BLaER1 (cell line): ENCODE measurements at regions not wholly inside any gene's neighbourhood (a gene's known extent, or its start where the extent isn't known, plus 50 kb on each side); places are given as distances from the start of the nearest gene placed in this dataset.
A peak's percentile ranks its signal among the peaks of the same experiment; 100 is the strongest.
"Not testable (repeated sequence)": the region's sequence is repeated elsewhere in the genome, so short reads cannot be mapped to it uniquely, and the experiment has no call there.

ENCODE experiments used
- H3K27ac ChIP-seq: shearing (Covaris generic); formaldehyde crosslinking; 2 replicates; pipeline ENCODE4 v1.8.1; 2022
- H3K27me3 ChIP-seq: shearing (Covaris generic); formaldehyde crosslinking; 2 replicates; pipeline ENCODE4 v1.8.1; 2022
- H3K36me3 ChIP-seq: shearing (Covaris generic); formaldehyde crosslinking; 2 replicates; pipeline ENCODE4 v1.8.1; 2022
- H3K4me1 ChIP-seq: shearing (Covaris generic); formaldehyde crosslinking; 2 replicates; pipeline ENCODE4 v1.8.1; 2022
- H3K4me2 ChIP-seq: shearing (Covaris generic); formaldehyde crosslinking; 2 replicates; pipeline ENCODE4 v1.8.1; 2022
- H3K4me3 ChIP-seq: shearing (Covaris generic); formaldehyde crosslinking; 2 replicates; pipeline ENCODE4 v1.8.1; 2022
- H3K9ac ChIP-seq: shearing (Covaris generic); formaldehyde crosslinking; 2 replicates; pipeline ENCODE4 v1.8.1; 2022
- H3K9me3 ChIP-seq: shearing (Covaris generic); formaldehyde crosslinking; 2 replicates; pipeline ENCODE4 v1.8.1; 2022
- H4K20me1 ChIP-seq: shearing (Covaris generic); formaldehyde crosslinking; 2 replicates; pipeline ENCODE4 v1.8.1; 2022
- Cebpa-rat ChIP-seq: shearing (Covaris generic); IDR thresholded peaks from 2 replicates; pipeline ENCODE4 v1.8.1; 2022

DNA sequence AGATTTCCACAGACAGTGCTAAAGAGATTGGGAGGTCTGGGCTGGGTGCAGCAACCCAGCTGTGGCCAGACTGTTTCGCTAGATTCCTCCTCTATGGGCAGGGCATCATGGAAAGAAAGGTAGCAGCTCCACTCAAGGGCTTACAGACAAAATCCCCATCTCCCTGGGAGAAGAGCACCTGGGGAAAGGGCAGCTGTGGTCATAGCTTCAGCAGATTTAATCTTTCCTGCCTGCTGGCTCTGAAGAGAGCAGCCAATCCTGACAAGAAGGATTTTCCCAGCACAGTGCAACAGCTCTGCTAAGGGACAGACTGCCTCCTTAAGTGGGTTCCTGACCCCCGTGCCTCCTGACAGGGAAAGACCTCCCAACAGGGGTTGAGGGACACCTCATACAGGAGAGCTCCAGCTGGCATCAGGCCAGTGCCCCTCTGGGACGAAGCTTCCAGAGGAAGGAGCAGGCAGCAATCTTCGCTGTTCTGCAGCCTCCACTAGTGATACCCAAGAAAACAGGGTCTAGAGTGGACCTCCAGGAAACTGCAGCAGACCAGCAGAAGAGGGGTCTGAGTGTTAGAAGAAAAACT, 1379.3 kb upstream of the ACO1 start:
- TF ChIP-seq Cebpa-rat, result no peak
- H3K27me3 ChIP-seq, result no peaks in the 10 kb centered on the region
- no peak overlapping the region for H3K4me3 ChIP-seq
- no peak overlapping the region for H3K9ac ChIP-seq
- H3K36me3 ChIP-seq, result no peaks in the 10 kb centered on the region
- H3K4me2 ChIP-seq, result no peak overlapping the region
- H4K20me1 ChIP-seq, result no peaks in the 10 kb centered on the region
- no peak overlapping the region for H3K27ac ChIP-seq
- no peaks in the 10 kb centered on the region for H3K9me3 ChIP-seq
- no peaks in the 10 kb centered on the region for H3K4me1 ChIP-seq

DNA sequence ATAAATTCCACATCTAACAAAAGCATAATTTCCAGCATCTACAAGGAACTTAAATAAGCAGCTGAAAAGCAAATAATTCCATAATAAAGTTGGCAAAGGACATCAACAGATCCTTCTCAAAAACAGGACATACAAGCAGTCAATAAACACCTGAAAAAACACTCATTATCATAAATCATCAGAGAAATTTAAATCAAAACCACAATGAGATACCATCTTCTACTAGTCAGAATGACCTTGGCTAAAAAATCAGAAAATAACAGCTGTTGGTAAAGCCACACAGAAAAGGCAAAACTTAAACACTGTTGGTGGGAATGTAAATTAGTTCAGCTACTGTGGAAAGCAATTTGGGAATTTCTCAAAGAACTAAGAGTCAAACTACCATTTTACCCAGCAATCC, 1371.1 kb upstream of the ACO1 start:
- Histone ChIP-seq H3K27ac (no peak overlapping the region), H3K9me3 (no peaks in the 10 kb centered on the region), H3K4me3 (no peak overlapping the region), H3K27me3 (no peaks in the 10 kb centered on the region), H3K9ac (no peak overlapping the region), H3K4me2 (no peak overlapping the region), H3K4me1 (no peaks in the 10 kb centered on the region), H4K20me1 (no peaks in the 10 kb centered on the region), H3K36me3 (no peaks in the 10 kb centered on the region)
- TF ChIP-seq Cebpa-rat, result no peak

DNA sequence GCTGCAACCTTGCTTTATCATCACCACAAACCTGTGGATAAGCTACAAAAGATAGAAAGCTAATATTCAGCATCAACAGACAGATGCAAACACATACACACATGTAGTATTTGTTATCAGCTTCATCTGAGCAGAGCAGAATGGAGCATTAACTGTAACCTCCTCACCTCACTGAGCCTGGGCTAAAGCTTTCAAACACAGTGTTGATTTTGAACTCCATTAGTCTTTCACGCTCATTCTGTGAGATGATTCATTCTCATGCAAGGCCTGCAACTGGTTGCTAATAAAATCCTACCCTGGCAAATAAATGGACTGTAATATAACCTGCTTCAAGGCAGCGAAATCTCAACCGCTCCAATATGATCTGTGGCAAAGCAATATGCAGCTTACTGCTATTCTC, 1360.6 kb upstream of the ACO1 start:
- no peak for TF ChIP-seq Cebpa-rat
- no peaks in the 10 kb centered on the region for H3K27me3 ChIP-seq
- H3K4me3 ChIP-seq, result no peak overlapping the region
- H3K4me2 ChIP-seq, result no peak overlapping the region
- no peaks in the 10 kb centered on the region for H4K20me1 ChIP-seq
- H3K36me3 ChIP-seq, result no peaks in the 10 kb centered on the region
- H3K9me3 ChIP-seq, result no peaks in the 10 kb centered on the region
- no peak overlapping the region for H3K9ac ChIP-seq
- no peaks in the 10 kb centered on the region for H3K4me1 ChIP-seq
- H3K27ac ChIP-seq, result no peak overlapping the region

- H3K27ac ChIP-seq, result no peak overlapping the region
- no peaks in the 10 kb centered on the region for H3K27me3 ChIP-seq
- H3K4me2 ChIP-seq, result no peak overlapping the region
- no peak for TF ChIP-seq Cebpa-rat
- no peaks in the 10 kb centered on the region for H3K4me1 ChIP-seq
- H3K4me3 ChIP-seq, result no peak overlapping the region
- no peak overlapping the region for H3K9ac ChIP-seq
- H3K9me3 ChIP-seq, result no peaks in the 10 kb centered on the region
- no peaks in the 10 kb centered on the region for H3K36me3 ChIP-seq
- H4K20me1 ChIP-seq, result no peaks in the 10 kb centered on the region
Measured at GRCh38 chr9:31027678-31028077, 1356.8 kb upstream of the ACO1 start.

DNA sequence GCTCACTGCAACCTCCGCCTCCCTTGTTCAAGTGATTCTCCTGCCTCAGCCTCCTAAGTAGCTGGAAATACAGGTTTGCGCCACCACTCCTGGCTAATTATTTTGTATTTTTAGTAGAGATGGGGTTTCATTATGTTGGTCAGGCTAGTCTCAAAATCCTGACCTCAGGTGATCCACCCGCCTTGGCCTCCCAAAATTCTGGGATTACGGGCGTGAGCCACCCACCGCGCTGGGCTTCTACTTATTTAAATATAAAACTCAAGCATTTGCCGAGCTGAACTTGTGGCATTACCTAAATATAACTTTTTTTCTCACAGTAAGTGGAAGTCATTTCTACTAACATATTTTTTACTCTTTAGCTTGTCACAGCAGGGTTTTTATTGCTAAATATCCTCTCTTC, 1356.3 kb upstream of the ACO1 start:
- Histone ChIP-seq H3K4me2 (no peak overlapping the region), H3K9ac (no peak overlapping the region), H3K36me3 (no peaks in the 10 kb centered on the region), H3K4me1 (no peaks in the 10 kb centered on the region), H3K27ac (no peak overlapping the region), H3K27me3 (no peaks in the 10 kb centered on the region), H3K4me3 (no peak overlapping the region), H3K9me3 (no peaks in the 10 kb centered on the region), H4K20me1 (no peaks in the 10 kb centered on the region)
- TF ChIP-seq Cebpa-rat, result no peak

- Histone ChIP-seq H3K4me3 (no peak overlapping the region), H3K4me2 (no peak overlapping the region), H3K4me1 (no peaks in the 10 kb centered on the region), H3K36me3 (no peaks in the 10 kb centered on the region), H3K9ac (no peak overlapping the region), H3K27me3 (no peaks in the 10 kb centered on the region), H3K27ac (no peak overlapping the region), H4K20me1 (no peaks in the 10 kb centered on the region), H3K9me3 (no peaks in the 10 kb centered on the region)
- no peak for TF ChIP-seq Cebpa-rat
Measured at GRCh38 chr9:31030741-31031202, 1353.7 kb upstream of the ACO1 start.

DNA sequence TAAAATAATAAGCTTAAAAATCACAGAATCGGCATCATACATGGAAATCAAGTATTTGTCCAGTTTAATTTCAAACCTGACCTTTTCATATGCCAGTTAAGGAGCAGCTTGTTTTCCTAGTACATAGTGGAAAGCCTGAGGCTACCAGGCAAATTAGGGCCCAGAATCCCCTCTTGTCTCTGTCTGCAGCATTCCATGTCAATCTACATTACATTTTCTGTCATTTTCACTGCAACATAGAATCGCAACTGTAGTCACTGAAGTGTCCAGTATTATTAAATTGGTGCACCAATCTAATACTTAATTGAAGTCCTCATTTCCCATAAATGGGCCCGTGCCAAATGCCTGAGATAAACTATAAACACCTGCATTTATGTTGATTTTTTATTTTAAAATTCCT, 1352.2 kb upstream of the ACO1 start:
- TF ChIP-seq Cebpa-rat, result no peak
- H3K9ac ChIP-seq, result no peak overlapping the region
- no peaks in the 10 kb centered on the region for H3K27me3 ChIP-seq
- no peaks in the 10 kb centered on the region for H3K9me3 ChIP-seq
- H3K4me3 ChIP-seq, result no peak overlapping the region
- H3K27ac ChIP-seq, result no peak overlapping the region
- no peaks in the 10 kb centered on the region for H3K4me1 ChIP-seq
- H3K36me3 ChIP-seq, result no peaks in the 10 kb centered on the region
- no peaks in the 10 kb centered on the region for H4K20me1 ChIP-seq
- no peak overlapping the region for H3K4me2 ChIP-seq

- no peak overlapping the region for H3K9ac ChIP-seq
- H4K20me1 ChIP-seq, result no peaks in the 10 kb centered on the region
- no peak overlapping the region for H3K27ac ChIP-seq
- H3K36me3 ChIP-seq, result no peaks in the 10 kb centered on the region
- H3K9me3 ChIP-seq, result no peaks in the 10 kb centered on the region
- TF ChIP-seq Cebpa-rat, result no peak
- no peak overlapping the region for H3K4me3 ChIP-seq
- H3K4me1 ChIP-seq, result no peaks in the 10 kb centered on the region
- H3K4me2 ChIP-seq, result no peak overlapping the region
- H3K27me3 ChIP-seq, result no peaks in the 10 kb centered on the region
Measured at GRCh38 chr9:31034311-31034710, 1350.1 kb upstream of the ACO1 start.

DNA sequence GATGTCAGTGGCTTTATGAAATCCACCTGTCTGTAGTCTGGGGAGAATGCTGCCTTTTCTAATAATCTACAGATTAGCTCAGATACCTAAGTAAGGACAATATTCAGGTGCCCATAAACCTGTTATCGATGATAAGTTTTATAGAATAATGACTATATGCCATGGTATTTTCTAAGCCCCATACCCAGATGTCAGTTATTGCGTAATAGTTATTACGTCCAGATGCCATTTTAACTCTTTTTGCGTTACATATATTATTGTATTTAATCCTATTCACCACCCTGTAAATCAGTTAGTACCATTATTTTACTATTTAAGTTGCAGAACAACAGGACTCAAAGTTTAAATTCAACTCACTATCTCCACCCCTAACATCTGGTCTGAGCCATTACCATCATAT, 1343.9 kb upstream of the ACO1 start:
- Histone ChIP-seq H3K4me2 (no peak overlapping the region), H3K36me3 (no peaks in the 10 kb centered on the region), H3K27ac (no peak overlapping the region), H3K27me3 (no peaks in the 10 kb centered on the region), H4K20me1 (no peaks in the 10 kb centered on the region), H3K4me1 (no peaks in the 10 kb centered on the region), H3K4me3 (no peak overlapping the region), H3K9ac (no peak overlapping the region), H3K9me3 (no peaks in the 10 kb centered on the region)
- peak; percentile 94; the same call in 1 of the 2 replicates for TF ChIP-seq Cebpa-rat

DNA sequence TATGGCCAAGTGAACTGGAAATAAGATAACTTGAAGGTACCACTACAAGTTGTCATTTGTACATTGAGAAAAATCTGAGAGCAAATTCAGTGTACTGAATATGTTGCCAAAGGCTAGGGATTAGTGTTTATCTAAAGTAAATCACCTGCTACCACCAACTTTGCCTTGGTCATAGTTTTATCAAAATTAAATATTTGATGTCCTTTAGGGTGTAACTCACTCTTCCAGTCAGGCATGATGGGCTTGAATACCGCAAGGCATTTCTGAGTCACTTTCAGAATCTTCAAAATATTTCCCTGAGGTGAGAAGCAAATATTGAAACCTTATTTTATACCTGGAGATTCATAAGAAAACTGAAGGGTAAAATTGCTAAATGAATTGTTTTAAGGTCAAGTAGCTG, 1338.6 kb upstream of the ACO1 start:
- no peak overlapping the region for H3K4me3 ChIP-seq
- H3K9me3 ChIP-seq, result no peaks in the 10 kb centered on the region
- no peaks in the 10 kb centered on the region for H3K4me1 ChIP-seq
- H4K20me1 ChIP-seq, result no peaks in the 10 kb centered on the region
- TF ChIP-seq Cebpa-rat, result no peak
- no peak overlapping the region for H3K9ac ChIP-seq
- no peak overlapping the region for H3K4me2 ChIP-seq
- H3K27ac ChIP-seq, result no peak overlapping the region
- H3K36me3 ChIP-seq, result no peaks in the 10 kb centered on the region
- no peaks in the 10 kb centered on the region for H3K27me3 ChIP-seq

GRCh38 chr9:31061592-31061991, 1322.9 kb upstream of the ACO1 start:
- H3K27ac ChIP-seq, H3K9me3 ChIP-seq, H3K4me1 ChIP-seq, H4K20me1 ChIP-seq, H3K4me2 ChIP-seq, H3K27me3 ChIP-seq, H3K36me3 ChIP-seq, H3K9ac ChIP-seq, H3K4me3 ChIP-seq: not testable (repeated sequence)
